ENCODE measurements at regions not wholly inside any gene's neighbourhood (a gene's known extent, or its start where the extent isn't known, plus 50 kb on each side); places are given as distances from the start of the nearest gene placed in this dataset.
"Not testable (repeated sequence)": the region's sequence is repeated elsewhere in the genome, so short reads cannot be mapped to it uniquely, and the experiment has no call there.

GRCh38 chr7:142568435-142569097 is 180.7 kb upstream of the PRSS1 start:
- TF ChIP-seq CTCF (IDR thresholded peaks at IDR 0.05; ENCODE audit: partially characterized antibody, unreplicated experiment) = no peak
- DNase-seq = no peak
- Mint-ChIP-seq H3K27ac (ENCODE audit: unreplicated experiment) (no peak overlapping the region), H3K4me1 (ENCODE audit: low read depth, unreplicated experiment) (peaks cover 15% of the 10 kb centered on the region), H3K9me3 (ENCODE audit: unreplicated experiment) (no peaks in the 10 kb centered on the region), H3K4me3 (ENCODE audit: unreplicated experiment) (no peak overlapping the region), H3K36me3 (ENCODE audit: unreplicated experiment) (no peaks in the 10 kb centered on the region), H3K27me3 (ENCODE audit: unreplicated experiment) (peaks cover 3% of the 10 kb centered on the region)

- peaks cover 15% of the 10 kb centered on the region for H3K4me1 Mint-ChIP-seq (ENCODE audit: low read depth, unreplicated experiment)
- no peak overlapping the region for H3K4me3 Mint-ChIP-seq (ENCODE audit: unreplicated experiment)
- TF ChIP-seq CTCF (IDR thresholded peaks at IDR 0.05; ENCODE audit: partially characterized antibody, unreplicated experiment) = no peak
- H3K27me3 Mint-ChIP-seq (ENCODE audit: unreplicated experiment) = peaks cover 3% of the 10 kb centered on the region
- no peak overlapping the region for H3K27ac Mint-ChIP-seq (ENCODE audit: unreplicated experiment)
- no peaks in the 10 kb centered on the region for H3K36me3 Mint-ChIP-seq (ENCODE audit: unreplicated experiment)
- DNase-seq = peak; percentile 53
- no peaks in the 10 kb centered on the region for H3K9me3 Mint-ChIP-seq (ENCODE audit: unreplicated experiment)
These were observed 181.8 kb upstream of the PRSS1 start for GRCh38 chr7:142567201-142568075.

- peaks cover 15% of the 10 kb centered on the region for H3K4me1 Mint-ChIP-seq (ENCODE audit: low read depth, unreplicated experiment)
- H3K27me3 Mint-ChIP-seq (ENCODE audit: unreplicated experiment) = peaks cover 3% of the 10 kb centered on the region
- H3K9me3 Mint-ChIP-seq (ENCODE audit: unreplicated experiment) = no peaks in the 10 kb centered on the region
- no peak overlapping the region for H3K4me3 Mint-ChIP-seq (ENCODE audit: unreplicated experiment)
- H3K36me3 Mint-ChIP-seq (ENCODE audit: unreplicated experiment) = no peaks in the 10 kb centered on the region
- no peak for DNase-seq
- TF ChIP-seq CTCF (IDR thresholded peaks at IDR 0.05; ENCODE audit: partially characterized antibody, unreplicated experiment) = no peak
- no peak overlapping the region for H3K27ac Mint-ChIP-seq (ENCODE audit: unreplicated experiment)
These were observed 183.0 kb upstream of the PRSS1 start for GRCh38 chr7:142566271-142566670.

- H3K27me3 Mint-ChIP-seq (ENCODE audit: unreplicated experiment); H3K36me3 Mint-ChIP-seq (ENCODE audit: unreplicated experiment); H3K27ac Mint-ChIP-seq (ENCODE audit: unreplicated experiment); DNase-seq; H3K9me3 Mint-ChIP-seq (ENCODE audit: unreplicated experiment); H3K4me3 Mint-ChIP-seq (ENCODE audit: unreplicated experiment): not testable (repeated sequence)
- peaks cover 15% of the 10 kb centered on the region for H3K4me1 Mint-ChIP-seq (ENCODE audit: low read depth, unreplicated experiment)
These were observed 185.1 kb upstream of the PRSS1 start for GRCh38 chr7:142564125-142564524.

GRCh38 chr7:142563470-142563869 is 185.8 kb upstream of the PRSS1 start:
- H3K27me3 Mint-ChIP-seq (ENCODE audit: unreplicated experiment) = peaks cover 1% of the 10 kb centered on the region
- H3K27ac Mint-ChIP-seq (ENCODE audit: unreplicated experiment) = no peak overlapping the region
- no peak overlapping the region for H3K4me3 Mint-ChIP-seq (ENCODE audit: unreplicated experiment)
- no peaks in the 10 kb centered on the region for H3K9me3 Mint-ChIP-seq (ENCODE audit: unreplicated experiment)
- no peaks in the 10 kb centered on the region for H3K36me3 Mint-ChIP-seq (ENCODE audit: unreplicated experiment)
- H3K4me1 Mint-ChIP-seq (ENCODE audit: low read depth, unreplicated experiment) = peaks cover 15% of the 10 kb centered on the region
- no peak for DNase-seq
- TF ChIP-seq CTCF (IDR thresholded peaks at IDR 0.05; ENCODE audit: partially characterized antibody, unreplicated experiment) = no peak
